Keratinocyte (primary cell): ENCODE measurements at regions not wholly inside any gene's neighbourhood (a gene's known extent, or its start where the extent isn't known, plus 50 kb on each side); places are given as distances from the start of the nearest gene placed in this dataset.

ENCODE experiments used
- DNase-seq: peaks from one replicate; pipeline ENCODE4 v3.0.0-alpha.2; 2011; ENCODE audit warnings: low read depth, missing footprints, low spot score
- FAIRE-seq: peaks from 2 replicates; lab custom pipeline; 2011; peaks lifted over from hg19 to GRCh38; lab: Jason Lieb, UNC
- H2AFZ ChIP-seq: 2 replicates; pipeline ENCODE4 v1.6.0; 2012; ENCODE audit warnings: low read length, control low read depth, inconsistent platforms; ENCODE audit not compliant: control insufficient read depth
- H3K27ac ChIP-seq: 2 replicates; pipeline ENCODE4 v1.5.1; 2011; ENCODE audit warnings: low read length; ENCODE audit not compliant: control insufficient read depth, insufficient read depth
- H3K27me3 ChIP-seq: 3 replicates; pipeline ENCODE4 v1.6.0; 2011; ENCODE audit warnings: low read length; ENCODE audit not compliant: control insufficient read depth, insufficient read depth; ENCODE audit errors: extremely low read depth
- H3K36me3 ChIP-seq, 2 experiments: 2 replicates in 1 of 2; 3 replicates in 1 of 2; pipeline ENCODE4 v1.5.1; 2011; ENCODE audit warnings: low read length in 2 of 2, mild to moderate bottlenecking in 1 of 2; ENCODE audit not compliant: control insufficient read depth in 2 of 2, insufficient read depth in 2 of 2; ENCODE audit errors: extremely low read depth in 1 of 2
- H3K4me1 ChIP-seq: 3 replicates; pipeline ENCODE4 v1.5.1; 2011; ENCODE audit warnings: low read length; ENCODE audit not compliant: control insufficient read depth, insufficient read depth; ENCODE audit errors: extremely low read depth
- H3K4me2 ChIP-seq: 3 replicates; pipeline ENCODE4 v1.6.0; 2011; ENCODE audit warnings: low read depth, low read length; ENCODE audit not compliant: control insufficient read depth, insufficient read depth; ENCODE audit errors: extremely low read depth
- H3K4me3 ChIP-seq, 3 experiments: fragments of 200-600 bp in 1 of 3; sonication (generic) in 1 of 3; 2 replicates in 2 of 3; 3 replicates in 1 of 3; pipeline ENCODE4 v1.5.1; 2011 to 2016; ENCODE audit warnings: low read length in 3 of 3, mild to moderate bottlenecking in 3 of 3, control low read depth in 2 of 3, inconsistent platforms in 1 of 3, low read depth in 1 of 3, mixed read lengths in 1 of 3, mixed run types in 1 of 3, moderate library complexity in 1 of 3; ENCODE audit not compliant: control insufficient read depth in 2 of 3, insufficient read depth in 2 of 3; ENCODE audit errors: extremely low read depth in 1 of 3
- H3K79me2 ChIP-seq: 2 replicates; pipeline ENCODE4 v1.6.0; 2012; ENCODE audit warnings: low read length; ENCODE audit not compliant: control insufficient read depth, insufficient read depth
- H3K9ac ChIP-seq: 3 replicates; pipeline ENCODE4 v1.6.0; 2011; ENCODE audit warnings: low read length; ENCODE audit not compliant: control insufficient read depth, insufficient read depth; ENCODE audit errors: extremely low read depth
- H3K9me1 ChIP-seq: 3 replicates; pipeline ENCODE4 v1.6.0; 2011; ENCODE audit warnings: low read length; ENCODE audit not compliant: control insufficient read depth, insufficient read depth; ENCODE audit errors: extremely low read depth
- H3K9me3 ChIP-seq: 2 replicates; pipeline ENCODE4 v1.5.1; 2012; ENCODE audit warnings: low read depth, low read length; ENCODE audit not compliant: control insufficient read depth
- H4K20me1 ChIP-seq: 3 replicates; pipeline ENCODE4 v1.6.0; 2011; ENCODE audit warnings: low read length; ENCODE audit not compliant: control insufficient read depth, insufficient read depth; ENCODE audit errors: extremely low read depth
- CTCF ChIP-seq, 3 experiments: IDR thresholded peaks in 1 of 3; conservative IDR thresholded peaks in 1 of 3; optimal IDR thresholded peaks in 1 of 3; 2 replicates in 2 of 3; 3 replicates in 1 of 3; pipeline versions ENCODE3 to v1.5.1; 2011; ENCODE audit warnings: low read length in 3 of 3, mild to moderate bottlenecking in 3 of 3, moderate library complexity in 2 of 3, control low read depth in 1 of 3, inconsistent platforms in 1 of 3; ENCODE audit not compliant: insufficient read depth in 2 of 3; ENCODE audit errors: extremely low read depth in 1 of 3
- EZH2 ChIP-seq: IDR thresholded peaks from one replicate; pipeline ENCODE4 v1.6.1; 2012; ENCODE audit warnings: inconsistent platforms, mild to moderate bottlenecking, low read length, moderate library complexity
- dilution Hi-C: fragments of 300-500 bp; cut with MboI; formaldehyde crosslinking; loops from one replicate; pipeline ENCODE4 v1.7.0; 2020; ENCODE audit warnings: low sequenced_read_pairs; ENCODE audit not compliant: extremely low pct_ligation_motif_present

DNA sequence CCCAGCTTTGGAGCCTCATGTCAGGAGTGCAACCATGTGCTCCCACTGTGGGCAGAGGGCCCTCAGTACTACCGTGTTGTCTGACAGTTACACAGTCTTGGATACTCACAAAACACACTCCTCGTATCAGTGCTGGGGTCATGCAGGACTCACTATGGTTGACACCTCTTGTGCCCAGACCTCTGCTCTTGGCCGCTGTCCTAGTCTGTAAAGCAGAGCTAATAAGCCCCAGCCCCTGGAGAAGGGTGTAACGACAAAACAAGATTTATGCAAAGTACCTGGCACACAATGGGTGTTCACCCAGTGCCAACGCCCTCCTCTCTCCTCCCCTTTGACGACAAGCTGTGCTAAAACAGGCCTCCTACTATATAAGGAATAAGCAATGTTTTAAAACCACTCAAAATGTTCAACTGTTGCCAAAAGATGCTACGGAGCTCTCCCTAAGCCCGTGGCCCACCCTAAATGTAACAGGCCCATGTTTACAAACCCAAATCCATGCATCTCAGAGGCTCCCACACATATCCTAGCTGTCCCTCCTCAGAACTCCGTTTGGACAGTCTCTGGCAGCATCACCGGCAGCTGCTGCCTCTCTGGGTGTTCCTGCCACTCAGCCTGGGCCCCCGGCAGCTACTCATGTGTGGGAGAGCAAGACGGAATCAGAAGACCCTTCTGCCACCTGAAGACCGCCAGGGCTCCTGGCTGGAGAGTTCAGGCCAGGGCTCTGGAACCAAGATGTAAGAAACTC is 65.8 kb downstream of the MRPL46 start:
- no peak overlapping the region for H3K9ac ChIP-seq
- H3K4me1 ChIP-seq, result no peaks in the 10 kb centered on the region
- H3K27me3 ChIP-seq, result no peaks in the 10 kb centered on the region
- H3K4me3 ChIP-seq, result no peak overlapping the region
- FAIRE-seq (no peak), DNase-seq (no peak)
- H4K20me1 ChIP-seq, result no peaks in the 10 kb centered on the region
- no peaks in the 10 kb centered on the region for H3K79me2 ChIP-seq
- no peaks in the 10 kb centered on the region for H3K36me3 ChIP-seq
- H2AFZ ChIP-seq, result no peak overlapping the region
- no peak overlapping the region for H3K27ac ChIP-seq
- no peaks in the 10 kb centered on the region for H3K9me1 ChIP-seq
- H3K4me2 ChIP-seq, result no peak overlapping the region
- no peaks in the 10 kb centered on the region for H3K9me3 ChIP-seq
- TF ChIP-seq CTCF (optimal IDR thresholded peaks at IDR 0.05 in 1 of 3, IDR thresholded peaks at IDR 0.05 in 1 of 3, conservative IDR thresholded peaks at IDR 0.05 in 1 of 3; ENCODE audit: extremely low read depth in 1 of 3, insufficient read depth in 2 of 3, low read length in 3 of 3) (no peak), EZH2 (no peak)
- dilution Hi-C loops, result no loop called here

- no peaks in the 10 kb centered on the region for H4K20me1 ChIP-seq
- dilution Hi-C loops, result no loop called here
These were observed 66.5 kb downstream of the MRPL46 start for GRCh38 chr15:88400591-88401250.

More at GRCh38 chr15:88400591-88401250, 66.5 kb downstream of the MRPL46 start:
- no peak overlapping the region for H3K4me2 ChIP-seq
- no peak overlapping the region for H3K27ac ChIP-seq
- no peaks in the 10 kb centered on the region for H3K79me2 ChIP-seq
- TF ChIP-seq EZH2, result no peak
- TF ChIP-seq CTCF (optimal IDR thresholded peaks at IDR 0.05 in 1 of 3, IDR thresholded peaks at IDR 0.05 in 1 of 3, conservative IDR thresholded peaks at IDR 0.05 in 1 of 3; ENCODE audit: extremely low read depth in 1 of 3, insufficient read depth in 2 of 3, low read length in 3 of 3), result no peak
- no peak overlapping the region for H3K4me3 ChIP-seq
- DNase-seq (no peak), FAIRE-seq (no peak)
- no peaks in the 10 kb centered on the region for H3K4me1 ChIP-seq
- no peaks in the 10 kb centered on the region for H3K9me3 ChIP-seq
- no peak overlapping the region for H2AFZ ChIP-seq
- no peaks in the 10 kb centered on the region for H3K27me3 ChIP-seq
- H3K9ac ChIP-seq, result no peak overlapping the region
- H3K9me1 ChIP-seq, result no peaks in the 10 kb centered on the region
- H3K36me3 ChIP-seq, result no peaks in the 10 kb centered on the region
